SIG-M5 treated with dmso at 0.1 percent for 504 hours (cell line): ENCODE measurements at regions not wholly inside any gene's neighbourhood (a gene's known extent, or its start where the extent isn't known, plus 50 kb on each side); places are given as distances from the start of the nearest gene placed in this dataset.
"Not testable (repeated sequence)": the region's sequence is repeated elsewhere in the genome, so short reads cannot be mapped to it uniquely, and the experiment has no call there.

ENCODE experiments used
- DNase-seq: peaks from one replicate; lab custom pipeline; 2025; ENCODE audit not compliant: unreplicated experiment; lab: John Stamatoyannopoulos, UW

DNA sequence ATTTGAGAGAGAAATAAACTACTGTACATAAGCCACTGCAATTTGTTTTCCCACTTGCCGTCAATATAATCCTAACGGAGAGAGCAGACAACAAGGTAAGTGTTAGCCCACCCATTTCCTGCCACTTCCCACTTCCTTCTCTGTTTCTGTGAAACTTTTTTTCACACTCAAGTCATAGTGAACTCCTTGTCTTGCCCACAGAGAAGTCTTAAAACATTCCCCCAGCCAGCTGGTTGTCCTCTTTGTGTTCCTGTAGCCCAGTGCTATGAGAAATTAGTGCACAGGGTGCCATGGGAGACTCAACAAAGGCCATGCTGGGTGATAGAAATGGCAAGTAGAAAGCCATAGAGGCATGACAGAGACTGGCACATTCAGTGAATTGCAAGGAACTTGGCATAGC lies 208.6 kb downstream of the BLID start:
- DNase-seq, result no peak

GRCh38 chr11:121904148-121904547 lies 211.9 kb downstream of the BLID start:
- no peak for DNase-seq

DNA sequence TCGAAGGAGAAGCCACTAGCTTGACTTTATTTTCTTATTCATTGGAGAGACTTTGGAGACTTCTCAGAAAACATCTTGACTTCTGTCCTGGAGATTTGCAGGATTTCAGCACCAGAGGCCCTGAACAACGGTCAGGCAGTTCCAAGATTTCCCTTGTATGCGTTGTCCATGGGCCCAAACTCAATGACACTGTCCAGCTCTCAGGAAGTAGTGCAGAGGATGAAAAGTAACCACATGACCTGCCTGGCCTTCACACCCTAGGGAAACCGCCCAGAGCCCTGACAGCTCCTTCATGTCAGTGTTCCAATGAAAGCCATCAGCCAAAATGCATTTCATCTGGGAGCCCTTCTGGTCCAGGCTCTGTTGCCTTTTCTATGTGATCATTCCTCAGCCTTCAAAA lies 214.1 kb downstream of the BLID start:
- no peak for DNase-seq

- DNase-seq, result not testable (repeated sequence)
These were observed 214.6 kb downstream of the BLID start for GRCh38 chr11:121901417-121901816.

GRCh38 chr11:121899520-121899919 lies 216.5 kb downstream of the BLID start:
- DNase-seq, result no peak

DNA sequence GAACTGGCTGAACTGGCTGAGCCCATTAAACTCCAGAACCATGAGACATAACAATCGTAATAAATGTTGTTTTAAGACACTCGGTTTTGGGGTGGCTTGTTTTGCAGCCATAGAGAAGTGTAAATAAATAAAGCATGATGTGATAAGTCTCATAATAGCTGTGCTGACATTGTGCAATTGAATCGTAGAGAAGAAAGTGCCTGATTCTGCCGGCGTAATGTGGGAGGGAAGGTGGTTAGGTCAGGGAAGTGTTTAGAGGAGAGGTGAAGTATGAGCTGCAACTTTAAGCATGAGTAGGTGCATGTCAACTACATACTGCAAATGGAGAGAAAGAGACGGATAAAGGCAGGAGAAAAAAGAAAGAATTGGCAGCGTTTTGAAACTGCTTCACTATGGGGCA lies 217.1 kb downstream of the BLID start:
- no peak for DNase-seq

GRCh38 chr11:121895919-121896318 lies 220.1 kb downstream of the BLID start:
- DNase-seq, result no peak

- no peak for DNase-seq
These were observed 221.4 kb downstream of the BLID start for GRCh38 chr11:121894581-121894980.

- no peak for DNase-seq
These were observed 223.2 kb downstream of the BLID start for GRCh38 chr11:121892863-121893262.

- DNase-seq, result no peak
These were observed 223.8 kb downstream of the BLID start for GRCh38 chr11:121892131-121892681.

DNA sequence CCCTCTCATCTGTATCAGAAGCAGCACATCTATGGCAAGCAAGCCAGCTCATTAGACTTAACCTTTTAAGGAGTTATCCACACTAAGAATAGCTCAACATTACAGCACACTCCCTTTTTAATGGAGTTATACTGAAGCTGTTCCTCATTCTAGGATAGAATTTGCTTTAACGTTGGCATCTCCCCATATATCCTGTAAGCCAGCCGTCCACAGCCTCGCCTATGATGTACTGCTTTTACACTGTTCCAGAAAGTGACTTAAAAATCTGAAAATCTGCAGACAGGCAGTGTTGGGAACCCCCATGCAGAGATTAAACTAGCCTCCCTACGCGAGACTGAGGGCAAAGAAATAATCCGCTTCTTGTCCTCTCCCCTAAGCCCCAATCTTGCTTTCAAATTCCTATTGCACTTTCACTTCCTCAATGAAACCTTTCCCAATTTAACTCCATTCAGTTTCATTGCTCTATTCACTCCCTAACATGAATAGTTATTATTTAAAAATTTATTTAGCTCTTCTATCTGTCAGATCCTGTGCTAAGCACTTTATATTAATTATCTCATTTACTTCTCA lies 225.0 kb downstream of the BLID start:
- DNase-seq, result peak; percentile 50

GRCh38 chr11:121890377-121890776 lies 225.6 kb downstream of the BLID start:
- DNase-seq, result no peak

GRCh38 chr11:121889931-121890330 lies 226.1 kb downstream of the BLID start:
- DNase-seq, result no peak

- DNase-seq, result no peak
These were observed 226.8 kb downstream of the BLID start for GRCh38 chr11:121889186-121889585.

- no peak for DNase-seq
These were observed 227.9 kb downstream of the BLID start for GRCh38 chr11:121887976-121888557.

GRCh38 chr11:121887569-121887968 lies 228.4 kb downstream of the BLID start:
- peak; percentile 18 for DNase-seq

DNA sequence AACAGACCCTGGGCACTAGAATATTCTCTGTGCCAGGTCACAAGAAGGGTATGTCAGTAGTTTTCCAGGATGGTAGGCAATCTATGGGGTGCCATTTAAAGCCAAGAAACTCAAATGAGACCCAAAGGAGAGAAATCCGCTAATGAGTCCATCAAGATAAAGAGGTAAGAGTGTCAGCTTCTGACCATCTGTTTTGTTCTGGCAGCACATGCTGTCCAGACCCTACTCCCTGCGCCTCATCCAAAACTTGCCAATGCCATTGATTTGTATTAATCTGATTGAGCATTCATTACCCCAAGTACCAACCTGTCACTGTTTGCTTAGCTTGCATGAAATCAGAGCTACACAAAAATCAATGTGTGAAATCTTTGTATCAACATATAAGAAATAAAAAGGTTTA lies 229.0 kb downstream of the BLID start:
- DNase-seq, result no peak

- DNase-seq, result no peak
These were observed 229.8 kb downstream of the BLID start for GRCh38 chr11:121886005-121886734.

DNA sequence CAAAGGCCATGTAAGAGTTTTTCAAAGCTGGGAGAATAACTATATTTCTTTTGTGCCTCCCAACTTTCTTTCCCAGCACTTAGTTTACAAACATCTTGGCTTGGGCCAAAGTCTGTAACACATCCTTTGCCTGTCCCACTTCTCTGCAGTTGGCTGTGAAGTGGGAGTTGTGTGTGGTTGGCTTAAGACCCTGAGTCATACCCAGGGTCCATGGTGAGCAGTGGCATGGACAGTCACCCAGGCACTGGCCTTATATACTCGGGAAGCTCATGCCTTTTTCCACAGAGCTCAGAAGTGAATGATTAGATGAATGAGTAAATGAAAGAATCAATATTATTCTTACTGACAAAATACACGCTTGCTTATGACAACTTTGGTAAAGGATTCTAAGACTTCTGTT lies 231.4 kb downstream of the BLID start:
- no peak for DNase-seq

GRCh38 chr11:121881806-121882205 lies 234.2 kb downstream of the BLID start:
- DNase-seq, result no peak

DNA sequence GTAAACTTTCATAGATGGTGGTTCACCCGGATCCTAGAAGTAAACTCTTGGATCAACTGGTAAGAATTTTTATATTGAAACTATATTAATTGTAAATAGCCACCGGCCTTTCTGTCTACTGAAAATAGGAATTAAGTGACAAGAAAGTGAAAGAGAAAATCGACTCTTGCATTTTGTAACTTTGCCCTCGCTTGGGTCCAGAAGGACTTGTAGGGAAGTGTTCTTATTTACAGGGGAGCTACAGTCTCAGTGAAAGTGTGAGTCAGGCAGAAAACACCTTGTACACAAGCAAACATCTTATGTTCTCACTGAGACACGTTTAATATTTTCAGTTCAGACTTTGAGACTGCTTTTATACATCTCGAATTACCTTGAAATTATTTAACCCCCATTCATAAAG lies 238.9 kb downstream of the BLID start:
- no peak for DNase-seq

- no peak for DNase-seq
These were observed 242.2 kb downstream of the BLID start for GRCh38 chr11:121873766-121874165.
